ENCODE measurements at regions not wholly inside any gene's neighbourhood (a gene's known extent, or its start where the extent isn't known, plus 50 kb on each side); places are given as distances from the start of the nearest gene placed in this dataset.
"Not testable (repeated sequence)": the region's sequence is repeated elsewhere in the genome, so short reads cannot be mapped to it uniquely, and the experiment has no call there.

- Mint-ChIP-seq H3K27me3 (peaks cover 0 to 8% (median 4%) of the 10 kb centered on the region in 3 donors), H3K9me3 (peaks cover 3 to 12% (median 7%) of the 10 kb centered on the region in 7 donors), H3K4me3 (peak overlapping the region in 2 of 8 donors; percentile 24 to 42), H3K4me1 (peaks cover 17 to 21% (median 21%) of the 10 kb centered on the region in 3 donors), H3K27ac (peak overlapping the region in 2 of 6 donors; percentile 16 to 42), H3K36me3 (peaks cover 6 to 16% of the 10 kb centered on the region in 2 donors)
- DNase-seq (no peak), ATAC-seq (ENCODE audit: low read depth in 2 of 2) (no peak)
Measured at GRCh38 chr6:110545081-110545872, 68.9 kb upstream of the SLC22A16 start.

GRCh38 chr6:110544472-110544871 is 68.1 kb upstream of the SLC22A16 start:
- H3K27me3 Mint-ChIP-seq = peaks cover 0 to 8% (median 4%) of the 10 kb centered on the region in 3 donors
- H3K4me3 Mint-ChIP-seq = peak overlapping the region in 6 of 8 donors; percentile 33 to 86 (median 74)
- H3K36me3 Mint-ChIP-seq = peaks cover 6 to 16% of the 10 kb centered on the region in 2 donors
- no peak for ATAC-seq (ENCODE audit: low read depth in 2 of 2)
- no peak for DNase-seq
- H3K27ac Mint-ChIP-seq = peak overlapping the region in 2 of 6 donors; percentile 22 to 42
- H3K4me1 Mint-ChIP-seq = peaks cover 17 to 21% (median 21%) of the 10 kb centered on the region in 3 donors
- H3K9me3 Mint-ChIP-seq = peaks cover 3 to 16% (median 6%) of the 10 kb centered on the region in 7 donors

- Mint-ChIP-seq H3K27ac (peak overlapping the region in 2 of 6 donors; percentile 5 to 92), H3K4me3 (peak overlapping the region in 2 of 8 donors; percentile 35 to 42), H3K36me3 (peaks cover 6 to 16% of the 10 kb centered on the region in 2 donors), H3K4me1 (peaks cover 17 to 21% (median 21%) of the 10 kb centered on the region in 3 donors), H3K27me3 (peaks cover 0 to 8% (median 4%) of the 10 kb centered on the region in 3 donors), H3K9me3 (peaks cover 3 to 22% (median 6%) of the 10 kb centered on the region in 7 donors)
- DNase-seq = no peak
- no peak for ATAC-seq (ENCODE audit: low read depth in 2 of 2)
Measured at GRCh38 chr6:110543106-110543505, 66.7 kb upstream of the SLC22A16 start.

- no peak for DNase-seq
- Mint-ChIP-seq H3K27me3 (peaks cover 0 to 8% (median 4%) of the 10 kb centered on the region in 3 donors), H3K9me3 (peaks cover 3 to 22% (median 6%) of the 10 kb centered on the region in 7 donors), H3K4me3 (peak overlapping the region in 2 of 8 donors; percentile 10 to 44), H3K36me3 (peaks cover 6 to 16% of the 10 kb centered on the region in 2 donors), H3K27ac (peak overlapping the region in 1 of 6 donors; percentile 26), H3K4me1 (peaks cover 17 to 21% (median 21%) of the 10 kb centered on the region in 3 donors)
- ATAC-seq (ENCODE audit: low read depth in 2 of 2) = no peak
Measured at GRCh38 chr6:110542311-110543024, 66.1 kb upstream of the SLC22A16 start.

DNA sequence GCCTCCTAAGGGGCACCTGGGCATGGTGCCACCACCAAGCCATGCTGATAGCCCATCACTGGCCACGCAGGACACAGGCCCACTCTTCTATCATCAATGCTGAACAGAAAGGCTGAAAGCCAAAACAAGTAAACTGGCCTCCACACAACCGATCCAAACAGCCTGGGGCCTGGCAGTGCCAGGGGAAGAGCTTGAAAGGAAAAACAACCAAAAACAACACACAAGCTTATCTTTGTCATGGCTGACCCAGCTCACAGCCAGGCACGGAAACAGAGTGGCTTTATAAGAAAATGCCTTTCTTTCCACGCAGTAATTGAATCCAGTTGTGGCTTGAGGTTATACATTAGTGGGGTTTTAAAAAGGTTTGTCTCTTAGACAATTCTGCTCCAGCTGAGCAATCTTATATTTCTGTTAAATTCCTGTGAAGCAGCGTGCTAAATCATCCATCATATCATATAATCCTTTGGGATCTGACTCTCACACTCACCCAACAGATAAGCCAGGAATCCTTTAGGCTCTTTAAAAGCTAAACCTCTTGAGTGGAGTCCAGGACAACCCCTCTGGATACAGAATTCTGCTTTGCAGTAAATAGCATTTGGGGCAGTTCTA is 65.4 kb upstream of the SLC22A16 start:
- no peak overlapping the region for H3K4me3 Mint-ChIP-seq
- peaks cover 0 to 8% (median 4%) of the 10 kb centered on the region in 3 donors for H3K27me3 Mint-ChIP-seq
- peaks cover 17 to 21% (median 21%) of the 10 kb centered on the region in 3 donors for H3K4me1 Mint-ChIP-seq
- ATAC-seq (ENCODE audit: low read depth in 2 of 2) (no peak), DNase-seq (no peak)
- no peak overlapping the region for H3K27ac Mint-ChIP-seq
- peaks cover 3 to 22% (median 6%) of the 10 kb centered on the region in 7 donors for H3K9me3 Mint-ChIP-seq
- peaks cover 6 to 16% of the 10 kb centered on the region in 2 donors for H3K36me3 Mint-ChIP-seq

GRCh38 chr6:110539277-110540019 is 63.0 kb upstream of the SLC22A16 start:
- not testable (repeated sequence) for DNase-seq; H3K36me3 Mint-ChIP-seq; H3K27ac Mint-ChIP-seq; H3K4me3 Mint-ChIP-seq; H3K27me3 Mint-ChIP-seq; ATAC-seq (ENCODE audit: low read depth in 2 of 2)
- Mint-ChIP-seq H3K4me1 (peaks cover 12 to 16% (median 12%) of the 10 kb centered on the region in 3 donors), H3K9me3 (peaks cover 0 to 21% (median 8%) of the 10 kb centered on the region in 7 donors)

GRCh38 chr6:110538416-110539160 is 62.2 kb upstream of the SLC22A16 start:
- H3K4me3 Mint-ChIP-seq = no peak overlapping the region
- H3K27ac Mint-ChIP-seq = no peak overlapping the region
- ATAC-seq (ENCODE audit: low read depth in 2 of 2) (no peak), DNase-seq (no peak)
- H3K4me1 Mint-ChIP-seq = peaks cover 4 to 7% (median 5%) of the 10 kb centered on the region in 3 donors
- peaks cover 0 to 7% of the 10 kb centered on the region in 2 donors for H3K36me3 Mint-ChIP-seq
- peaks cover 3 to 7% (median 7%) of the 10 kb centered on the region in 3 donors for H3K27me3 Mint-ChIP-seq
- peaks cover 0 to 21% (median 8%) of the 10 kb centered on the region in 7 donors for H3K9me3 Mint-ChIP-seq

DNA sequence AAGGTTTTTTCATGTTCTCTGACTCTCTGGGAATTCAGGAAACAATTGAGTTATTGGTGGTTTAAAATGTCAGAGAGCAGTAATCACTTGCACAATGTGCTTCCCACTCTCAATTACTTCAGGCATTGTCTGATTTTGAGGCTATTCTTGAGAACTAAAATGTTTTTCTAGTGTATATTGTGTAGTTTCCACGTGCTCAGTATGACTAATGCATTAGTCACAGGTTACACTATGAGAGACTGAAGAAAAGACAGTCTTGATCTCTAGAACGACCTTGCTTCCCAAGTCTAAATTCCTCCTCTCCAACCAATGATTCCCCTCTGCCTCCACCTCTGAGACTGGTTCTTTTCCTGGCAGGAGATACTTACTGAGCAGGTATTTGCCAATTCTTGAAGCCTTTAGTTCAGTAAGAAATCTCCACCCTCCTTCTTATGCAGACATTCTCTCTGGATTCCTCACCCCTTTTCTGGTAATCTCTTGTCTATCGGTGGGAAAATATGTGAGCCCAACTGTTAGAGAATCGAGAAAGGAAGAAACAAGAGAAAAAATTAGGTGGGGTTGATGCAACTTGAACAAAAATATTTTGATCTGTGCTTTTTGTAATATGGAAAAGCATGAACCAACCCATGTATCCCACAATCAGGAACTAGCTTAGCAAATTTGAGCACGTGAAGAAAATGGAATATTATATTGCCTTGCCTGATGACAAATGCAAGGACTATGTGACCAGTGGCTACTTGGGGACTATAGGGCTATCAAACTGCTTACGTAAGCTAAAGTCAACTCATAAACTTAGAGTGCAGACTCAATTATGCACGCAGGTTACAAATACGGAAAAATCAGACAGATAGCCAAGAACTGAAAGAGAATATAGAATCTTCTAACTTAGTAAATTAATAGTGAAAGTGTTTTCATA is 61.1 kb upstream of the SLC22A16 start:
- ATAC-seq (ENCODE audit: low read depth in 2 of 2) = no peak
- H3K4me3 Mint-ChIP-seq = no peak overlapping the region
- H3K27ac Mint-ChIP-seq = no peak overlapping the region
- peaks cover 0 to 21% (median 8%) of the 10 kb centered on the region in 7 donors for H3K9me3 Mint-ChIP-seq
- H3K27me3 Mint-ChIP-seq = peaks cover 0 to 7% (median 7%) of the 10 kb centered on the region in 3 donors
- H3K36me3 Mint-ChIP-seq = peaks cover 0 to 7% of the 10 kb centered on the region in 2 donors
- no peaks in the 10 kb centered on the region for H3K4me1 Mint-ChIP-seq
- no peak for DNase-seq

DNA sequence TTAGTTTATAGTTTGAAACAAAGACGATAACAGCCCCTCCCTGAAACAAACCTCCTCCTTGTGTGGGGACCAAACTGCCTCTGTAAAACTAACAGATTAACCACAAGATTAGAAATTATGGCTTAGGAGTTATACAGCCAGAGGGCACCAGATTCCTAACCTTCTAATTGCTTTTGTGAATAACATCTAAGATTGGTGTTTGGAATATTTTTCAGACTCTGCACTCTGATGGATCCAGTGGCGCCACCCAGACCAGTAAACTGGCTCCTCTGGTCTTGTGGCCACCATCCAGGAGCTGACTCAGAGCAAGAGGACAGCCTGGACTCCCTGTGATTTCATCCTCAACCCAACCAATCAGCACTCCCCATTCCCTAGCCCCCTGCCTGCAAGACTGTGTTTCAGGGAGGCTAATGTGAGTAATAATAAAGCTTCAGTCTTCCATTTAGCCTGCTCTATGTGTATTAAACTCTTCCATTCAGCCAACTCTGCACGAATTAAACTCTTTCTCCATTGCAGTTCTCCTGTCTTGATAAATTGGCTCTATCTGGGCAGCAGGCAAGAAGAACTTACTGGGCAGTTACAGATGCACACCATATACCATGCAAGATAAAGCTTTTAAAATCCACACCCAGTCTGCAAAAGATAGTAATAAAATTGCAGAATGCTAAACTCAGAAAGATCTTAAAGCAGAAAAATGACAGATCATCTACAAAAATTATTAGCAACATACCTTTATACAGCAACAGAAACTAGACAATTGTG is 58.5 kb upstream of the SLC22A16 start:
- no peak for DNase-seq

DNA sequence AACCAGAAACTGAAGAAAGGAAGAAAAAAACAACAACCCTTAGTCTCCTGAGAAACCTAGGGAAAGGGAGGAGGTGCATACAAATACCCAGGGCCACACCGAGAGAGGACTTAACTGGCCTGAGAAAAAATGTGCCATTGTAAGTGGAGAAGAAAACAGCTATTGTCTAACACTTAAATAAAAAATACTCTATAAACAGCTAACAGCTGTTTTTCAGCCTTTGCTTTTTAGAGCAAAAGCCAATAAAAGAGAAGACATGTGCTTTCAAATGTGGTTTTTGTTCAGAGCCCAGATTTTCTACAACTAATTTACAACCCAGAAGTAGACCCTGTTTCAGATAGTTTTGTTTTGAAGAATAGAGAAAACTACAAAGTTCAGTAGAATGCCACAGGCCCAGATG is 56.0 kb upstream of the SLC22A16 start:
- Mint-ChIP-seq H3K27ac (no peak overlapping the region), H3K9me3 (peaks cover 0 to 11% (median 6%) of the 10 kb centered on the region in 7 donors), H3K27me3 (peaks cover 0 to 15% (median 15%) of the 10 kb centered on the region in 3 donors), H3K4me1 (no peaks in the 10 kb centered on the region), H3K4me3 (no peak overlapping the region), H3K36me3 (peaks cover 0 to 7% of the 10 kb centered on the region in 2 donors)
- DNase-seq (no peak), ATAC-seq (ENCODE audit: low read depth in 2 of 2) (no peak)

More for the DNA sequence above, 58.5 kb upstream of the SLC22A16 start:
- peaks cover 0 to 20% (median 9%) of the 10 kb centered on the region in 7 donors for H3K9me3 Mint-ChIP-seq
- H3K27ac Mint-ChIP-seq = no peak overlapping the region
- H3K36me3 Mint-ChIP-seq = peaks cover 0 to 7% of the 10 kb centered on the region in 2 donors
- ATAC-seq (ENCODE audit: low read depth in 2 of 2) = no peak
- H3K4me1 Mint-ChIP-seq = no peaks in the 10 kb centered on the region
- peaks cover 0 to 8% (median 7%) of the 10 kb centered on the region in 3 donors for H3K27me3 Mint-ChIP-seq
- no peak overlapping the region for H3K4me3 Mint-ChIP-seq

DNA sequence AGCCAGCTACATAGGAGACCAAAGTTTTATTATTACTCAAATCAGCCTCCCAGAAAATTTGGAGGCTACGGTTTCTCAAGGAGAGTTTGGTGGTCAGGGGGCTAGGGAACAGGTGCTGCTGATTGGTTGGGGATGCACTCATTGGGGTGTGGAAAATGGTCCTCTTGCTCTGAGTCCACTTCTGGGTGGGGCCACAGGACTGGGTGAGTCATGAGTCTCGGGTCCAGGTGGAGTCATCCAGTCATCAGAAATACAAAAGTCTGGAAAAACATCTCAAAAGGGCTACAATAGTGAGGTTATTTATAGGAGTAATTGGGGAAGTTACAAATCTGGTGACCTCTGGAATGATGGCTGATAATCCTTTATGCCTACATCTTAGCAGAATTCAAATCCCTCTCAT is 54.3 kb upstream of the SLC22A16 start:
- Mint-ChIP-seq H3K4me1 (no peaks in the 10 kb centered on the region), H3K9me3 (peaks cover 0 to 11% (median 6%) of the 10 kb centered on the region in 7 donors), H3K27me3 (peaks cover 0 to 15% (median 15%) of the 10 kb centered on the region in 3 donors), H3K36me3 (peaks cover 0 to 7% of the 10 kb centered on the region in 2 donors), H3K27ac (peak overlapping the region in 1 of 6 donors; percentile 25), H3K4me3 (no peak overlapping the region)
- DNase-seq (no peak), ATAC-seq (ENCODE audit: low read depth in 2 of 2) (no peak)

Data from naive B cell (primary cell).